HUDEP-2 (cell line): ENCODE measurements at regions not wholly inside any gene's neighbourhood (a gene's known extent, or its start where the extent isn't known, plus 50 kb on each side); places are given as distances from the start of the nearest gene placed in this dataset.
"Not testable (repeated sequence)": the region's sequence is repeated elsewhere in the genome, so short reads cannot be mapped to it uniquely, and the experiment has no call there.

Source experiments
- DNase-seq, 76 experiments: peaks; one replicate each; lab custom pipeline; 2025; ENCODE audit not compliant: unreplicated experiment in 76 of 76; lab: John Stamatoyannopoulos, UW

DNA sequence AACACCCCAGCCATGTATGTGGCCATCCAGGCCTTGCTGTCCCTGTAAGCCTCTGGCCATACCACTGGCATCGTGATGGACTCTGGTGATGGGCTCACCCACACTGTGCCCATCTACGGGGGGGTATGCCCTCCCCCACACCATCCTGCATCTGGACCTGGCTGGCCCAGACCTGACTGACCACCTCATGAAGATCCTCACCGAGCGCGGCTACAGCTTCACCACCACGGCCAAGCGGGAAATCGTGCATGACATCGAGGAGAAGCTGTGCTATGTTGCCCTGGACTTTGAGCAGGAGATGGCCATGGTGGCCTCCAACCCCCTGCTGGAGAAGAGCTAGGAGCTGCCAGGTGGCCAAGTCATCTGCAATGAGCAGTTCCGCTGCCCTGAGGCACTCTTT is 80.4 kb upstream of the ZCCHC2 start:
- no peak for DNase-seq

DNA sequence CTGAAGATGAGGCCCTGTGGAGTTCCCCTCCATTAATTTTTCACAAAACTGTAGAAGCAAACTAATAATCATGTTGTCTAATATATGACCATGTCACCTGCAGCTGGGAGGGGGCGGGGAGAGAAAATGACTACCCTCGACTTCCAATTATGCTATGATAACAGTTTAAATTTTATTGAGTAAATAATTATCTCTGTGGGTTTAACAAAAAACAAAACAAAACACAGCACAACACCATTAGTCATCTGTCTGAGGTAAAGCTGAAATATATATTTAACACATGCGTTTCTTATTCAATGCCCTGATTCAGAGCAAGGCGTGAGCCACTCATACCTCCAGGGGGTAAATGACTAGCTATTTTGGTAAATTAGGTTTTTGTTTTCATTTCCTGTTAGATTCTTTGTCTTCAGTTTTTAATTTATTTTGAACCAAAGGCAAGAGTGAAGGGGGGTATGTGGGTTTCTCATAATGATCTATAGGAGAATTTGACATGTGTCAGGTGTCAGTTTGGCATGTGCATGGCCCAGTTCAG is 77.4 kb upstream of the ZCCHC2 start:
- no peak for DNase-seq

DNA sequence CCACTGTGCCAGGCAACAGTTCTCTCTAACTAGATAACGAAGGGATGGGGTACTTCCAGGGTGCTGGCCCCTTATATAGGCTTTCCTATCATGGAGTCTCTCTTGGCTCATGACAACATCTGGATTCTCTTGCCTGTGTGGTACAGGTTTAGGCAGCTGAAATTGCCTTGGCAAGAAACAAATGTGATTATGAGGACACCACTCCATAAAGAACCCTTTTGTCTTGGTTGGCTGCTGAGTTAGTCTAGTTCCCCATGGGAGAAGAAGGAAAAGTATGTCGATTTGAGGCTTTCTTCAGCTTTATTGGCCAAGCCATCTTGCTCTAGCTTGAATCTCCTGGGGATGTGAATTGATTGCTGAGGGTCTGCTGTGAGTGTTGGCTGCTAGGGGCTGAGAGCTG is 76.3 kb upstream of the ZCCHC2 start:
- DNase-seq: no peak

DNA sequence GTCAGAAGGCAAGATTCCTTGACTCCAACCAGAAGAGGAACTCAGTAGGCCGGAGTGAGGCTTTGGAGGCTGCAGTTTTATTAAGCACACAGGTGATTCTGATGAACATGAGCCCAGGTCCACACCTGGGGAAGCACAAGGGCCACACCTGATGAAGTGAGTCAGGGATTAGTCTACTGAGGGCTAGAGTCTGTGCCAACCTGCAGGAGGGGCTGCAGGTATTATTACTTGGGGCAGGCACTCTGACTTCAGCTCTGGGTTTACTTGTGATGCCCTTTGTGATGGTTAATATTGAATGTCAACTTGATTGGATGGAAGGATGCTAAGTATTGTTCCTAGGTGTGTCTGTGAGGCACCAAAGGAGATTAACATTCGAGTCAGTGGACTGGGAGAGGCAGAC is 75.2 kb upstream of the ZCCHC2 start:
- DNase-seq: no peak

DNA sequence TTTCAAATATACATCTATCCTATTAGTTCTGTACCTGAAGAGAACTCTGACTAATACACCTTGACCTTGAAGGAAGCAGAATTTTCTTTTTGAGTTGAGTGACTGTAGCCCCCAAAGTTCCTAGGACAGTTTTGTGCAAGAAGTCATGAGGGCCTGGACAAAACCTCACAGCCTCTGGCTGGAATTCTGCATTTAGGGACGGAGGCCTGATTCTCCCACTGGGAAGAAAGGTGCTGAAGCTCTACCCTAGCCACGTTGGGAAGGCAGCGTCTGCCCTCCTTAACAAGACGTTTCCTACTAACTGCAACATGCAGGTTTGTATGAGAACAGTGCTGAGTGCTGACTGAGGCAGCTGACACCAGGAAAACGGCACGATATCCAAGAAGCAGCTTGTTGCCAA is 74.4 kb upstream of the ZCCHC2 start:
- DNase-seq: no peak

DNA sequence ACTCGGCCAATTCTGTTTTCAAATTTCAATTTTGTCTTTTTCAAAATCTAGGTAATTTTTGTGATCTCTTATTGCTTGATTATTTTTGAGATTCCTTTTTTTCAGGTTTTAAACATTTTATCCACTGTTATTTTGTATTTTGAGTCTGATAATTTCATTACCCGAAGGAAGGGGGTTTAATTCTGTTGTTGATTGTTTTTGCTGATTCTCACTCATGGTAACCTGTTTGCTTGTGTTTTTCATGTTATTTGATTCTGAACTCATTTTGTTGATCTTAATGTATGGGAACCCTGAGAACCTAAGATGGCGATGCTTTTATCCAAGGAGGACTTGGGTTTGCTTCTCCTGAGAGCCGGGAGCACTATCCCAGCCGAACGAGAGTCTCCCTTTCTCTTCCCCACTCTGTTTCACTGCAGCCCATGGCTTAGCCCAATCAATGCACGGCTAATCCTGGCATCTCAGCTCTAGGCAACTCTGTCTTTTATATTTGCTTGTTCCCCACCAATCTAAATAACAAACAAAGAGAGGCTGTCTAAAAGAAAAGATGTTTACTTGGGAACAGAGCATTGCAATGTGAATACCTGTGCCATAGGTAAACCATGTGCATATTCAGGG is 73.2 kb upstream of the ZCCHC2 start:
- no peak for DNase-seq

DNA sequence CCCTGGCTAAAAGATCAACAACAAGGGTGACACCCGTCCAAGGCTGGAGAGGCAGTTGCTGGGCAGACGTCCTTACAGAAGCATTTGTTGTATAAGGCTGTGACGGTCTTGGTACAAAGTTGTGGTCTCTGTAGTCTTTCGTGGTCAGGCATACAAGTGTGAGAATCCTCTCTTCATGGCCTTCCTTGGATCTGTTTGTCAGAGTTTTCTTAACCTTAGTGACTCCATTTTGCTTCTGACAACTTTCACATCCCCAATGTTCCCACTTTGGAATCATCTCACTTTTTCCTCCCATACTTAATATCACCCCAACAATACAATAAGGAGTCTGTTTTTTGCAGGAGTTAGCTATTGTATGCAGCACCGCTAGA is 72.7 kb upstream of the ZCCHC2 start:
- DNase-seq: peak in 5 of 76 experiments; percentile 36 to 56 (median 41)

DNA sequence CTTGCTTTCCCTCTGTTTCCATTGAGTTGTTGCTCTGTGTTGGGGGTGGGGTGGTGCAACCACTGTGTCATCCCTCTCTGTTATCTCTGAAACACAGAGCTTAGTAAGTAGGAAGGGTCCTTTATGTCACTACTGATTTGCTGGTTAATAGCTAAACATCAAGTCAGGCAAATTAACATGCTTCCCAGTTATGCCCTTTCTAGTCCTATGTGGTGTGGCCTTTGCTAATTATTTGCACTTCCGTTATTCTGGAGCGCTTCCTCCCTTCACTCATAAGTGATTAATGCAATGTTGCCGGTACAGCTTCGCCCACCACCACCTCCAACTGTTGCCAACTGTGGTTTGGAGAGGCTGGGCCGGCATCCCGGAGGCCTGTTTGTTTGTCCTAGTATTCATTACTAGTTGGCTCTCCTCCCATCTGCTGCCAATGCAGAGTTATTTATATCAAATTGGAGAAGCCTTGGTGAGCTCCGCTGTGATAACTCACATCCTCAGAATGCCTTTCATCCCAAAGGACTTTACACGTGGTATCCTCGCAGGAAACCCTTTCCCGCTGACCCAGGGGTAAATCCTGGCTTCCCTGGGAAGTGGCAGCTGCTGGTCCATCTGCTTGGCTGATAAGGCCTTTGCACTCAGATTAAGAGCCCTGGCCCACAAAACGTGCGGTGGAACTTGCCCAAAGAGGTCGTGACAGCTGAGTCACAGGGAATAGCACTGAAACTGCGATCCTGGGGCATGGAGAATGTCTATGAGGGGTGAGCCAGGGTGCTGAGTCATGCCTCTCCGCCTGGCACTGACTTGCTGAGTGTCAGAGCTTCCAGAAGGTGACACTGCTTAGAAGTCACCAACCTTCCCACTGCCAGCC is 72.0 kb upstream of the ZCCHC2 start:
- DNase-seq: peak; percentile 16 to 92 (median 78)

DNA sequence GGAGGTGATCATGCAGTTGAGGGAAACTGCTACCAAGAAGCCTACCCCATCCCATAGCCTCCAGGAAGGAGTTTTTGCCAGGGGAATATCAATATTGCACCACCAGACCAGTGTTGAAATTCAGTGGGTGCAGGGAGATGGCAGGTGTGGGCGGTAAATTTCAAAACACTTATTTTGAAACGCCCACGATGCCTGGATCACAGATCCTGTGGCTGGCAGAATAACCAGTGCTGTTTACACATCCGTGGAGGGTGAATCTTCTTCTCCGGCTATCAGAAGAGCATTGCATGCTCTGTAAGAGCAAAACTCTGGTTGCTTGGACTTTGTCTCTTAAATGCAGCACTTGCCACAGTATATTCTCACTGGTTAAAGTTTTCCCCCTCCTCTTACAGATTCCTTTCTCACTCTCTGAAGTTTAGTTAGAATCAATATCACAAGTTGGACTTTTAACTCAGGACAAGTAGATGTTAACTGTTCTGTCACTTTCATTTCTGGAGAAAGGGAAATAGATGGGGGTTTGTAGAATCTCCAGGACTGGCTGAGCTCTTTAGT is 70.5 kb upstream of the ZCCHC2 start:
- no peak for DNase-seq

DNA sequence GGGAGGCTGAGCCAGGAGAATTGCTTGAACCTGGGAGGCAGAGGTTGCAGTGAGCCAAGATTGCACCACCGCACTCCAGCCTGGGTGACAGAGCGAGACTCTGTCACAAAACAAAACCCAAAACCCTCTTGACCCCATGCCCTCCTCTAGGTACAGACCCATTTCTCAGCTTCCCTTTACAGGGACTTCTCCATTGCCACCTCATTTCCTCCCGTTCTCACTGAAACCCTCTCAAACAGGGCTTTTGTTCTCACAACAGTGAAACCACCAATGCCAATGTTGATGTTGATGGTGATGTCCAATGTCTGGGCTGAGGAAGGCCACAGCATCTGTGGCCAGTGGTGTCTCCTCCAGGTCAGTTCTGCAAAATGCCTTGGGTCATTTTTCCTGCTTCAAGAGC is 69.0 kb upstream of the ZCCHC2 start:
- DNase-seq: no peak

DNA sequence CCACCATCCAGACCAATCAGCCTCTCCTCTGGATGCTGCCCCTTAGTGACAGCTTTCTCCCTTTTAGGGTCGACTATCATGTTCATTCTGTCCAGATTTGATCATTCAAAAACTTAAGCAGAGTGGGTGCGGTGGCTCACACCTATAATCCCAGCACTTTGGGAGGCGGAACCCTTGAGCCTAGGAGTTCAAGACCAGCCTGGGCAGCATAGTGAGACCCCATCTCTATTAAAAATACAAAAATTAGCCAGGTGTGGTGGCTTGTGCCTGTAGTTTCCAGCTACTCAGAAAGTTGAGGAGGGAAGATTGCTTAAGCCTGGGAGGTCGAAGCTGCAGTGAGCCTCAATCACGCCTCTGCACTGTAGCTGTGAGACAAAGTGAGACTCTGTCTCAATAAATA is 68.3 kb upstream of the ZCCHC2 start:
- DNase-seq: no peak

DNA sequence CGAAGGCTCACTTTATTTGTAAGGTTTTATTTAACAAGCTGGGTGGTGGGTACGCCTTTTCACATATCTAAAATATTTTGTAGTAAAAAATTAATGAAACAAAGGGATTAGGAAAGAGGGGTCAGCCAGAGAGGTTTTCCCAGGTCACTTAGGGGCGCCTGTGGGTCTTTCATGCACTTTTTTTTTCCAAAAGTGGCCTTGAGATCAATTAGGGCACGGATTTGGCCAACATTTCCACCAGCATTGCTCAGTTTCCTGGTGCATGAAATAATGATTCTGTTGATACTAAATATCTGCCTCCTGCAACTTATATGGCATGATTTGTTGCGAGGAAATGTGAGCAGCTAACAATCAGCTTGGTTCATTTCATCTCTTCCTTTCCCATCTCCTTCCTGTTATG is 67.6 kb upstream of the ZCCHC2 start:
- DNase-seq: no peak

DNA sequence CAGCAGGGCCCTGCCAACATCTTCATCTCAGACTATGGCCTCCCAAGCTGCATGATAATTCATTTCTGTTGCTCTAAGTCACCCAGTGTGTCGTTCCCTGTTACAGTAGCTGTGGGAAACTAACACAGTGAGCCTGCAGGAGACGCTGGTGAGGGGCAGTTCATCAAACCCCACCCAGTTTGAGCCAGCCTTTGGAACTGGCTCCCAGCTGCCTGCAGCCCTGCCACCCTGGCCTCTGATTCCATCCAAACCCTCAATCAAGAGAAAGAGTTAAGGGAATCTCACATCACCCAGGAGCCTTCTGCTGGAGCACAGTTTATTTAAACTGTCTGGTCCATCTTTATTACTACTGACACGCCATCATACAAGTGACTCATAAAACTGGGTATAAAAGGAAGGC is 64.9 kb upstream of the ZCCHC2 start:
- DNase-seq: no peak

DNA sequence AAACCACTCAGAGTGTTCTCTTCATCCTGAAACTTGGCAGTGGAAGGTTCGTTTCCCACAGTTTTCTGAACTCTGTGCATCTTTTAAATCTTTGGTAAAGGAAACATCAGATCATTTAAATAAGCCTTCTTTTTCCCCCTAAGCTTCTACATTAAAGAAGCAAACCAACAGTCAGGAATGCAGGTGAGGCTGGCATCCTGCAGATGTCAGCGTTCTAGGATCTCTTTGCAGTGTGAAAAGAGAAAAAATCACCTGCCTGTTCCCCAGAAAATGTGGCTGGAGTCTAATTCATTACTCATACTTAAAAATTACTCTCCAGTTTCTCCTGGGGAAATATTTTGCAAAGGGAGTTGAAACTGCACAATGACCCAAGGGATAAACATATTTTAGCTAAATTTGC is 64.5 kb upstream of the ZCCHC2 start:
- DNase-seq: no peak

DNA sequence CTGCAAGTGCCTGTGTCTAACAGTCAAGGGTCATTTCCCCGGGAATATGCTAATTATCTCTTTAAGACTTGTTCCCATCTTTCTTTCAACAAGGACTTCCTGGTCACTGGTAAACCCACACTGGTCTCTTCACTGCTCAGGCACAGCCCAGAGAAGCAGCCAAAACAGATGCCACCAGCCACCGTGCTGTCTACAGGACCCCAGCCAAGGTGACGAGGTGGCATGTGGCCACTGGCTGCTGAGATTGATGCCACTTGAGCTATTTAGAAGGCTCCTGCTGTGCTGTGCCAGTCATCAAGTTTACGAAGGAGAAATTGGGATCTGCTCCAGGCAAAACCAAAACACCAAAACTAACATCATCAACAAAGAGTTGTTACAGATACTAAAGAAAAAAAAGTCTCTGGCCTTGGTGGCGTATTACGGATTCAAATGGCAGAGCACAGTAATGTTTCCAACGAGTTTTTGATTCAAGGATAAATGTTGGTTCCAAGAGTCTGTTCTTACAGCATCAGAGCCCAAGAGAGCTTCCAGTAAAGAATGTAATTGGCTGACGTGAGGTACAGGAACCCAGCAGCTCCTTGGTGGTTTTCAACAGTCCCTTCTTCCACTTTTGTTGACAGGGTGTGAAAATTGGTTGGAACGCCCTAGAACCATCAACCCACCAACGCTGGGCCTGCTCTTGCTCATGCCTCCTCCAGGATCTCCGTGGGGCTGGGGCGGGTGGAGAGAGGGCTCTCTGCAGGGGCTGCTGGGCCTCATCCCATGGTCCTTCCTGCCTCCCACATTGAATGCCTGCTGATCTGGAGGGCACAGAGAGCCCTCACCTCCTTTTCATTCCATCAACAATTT is 63.7 kb upstream of the ZCCHC2 start:
- no peak for DNase-seq

DNA sequence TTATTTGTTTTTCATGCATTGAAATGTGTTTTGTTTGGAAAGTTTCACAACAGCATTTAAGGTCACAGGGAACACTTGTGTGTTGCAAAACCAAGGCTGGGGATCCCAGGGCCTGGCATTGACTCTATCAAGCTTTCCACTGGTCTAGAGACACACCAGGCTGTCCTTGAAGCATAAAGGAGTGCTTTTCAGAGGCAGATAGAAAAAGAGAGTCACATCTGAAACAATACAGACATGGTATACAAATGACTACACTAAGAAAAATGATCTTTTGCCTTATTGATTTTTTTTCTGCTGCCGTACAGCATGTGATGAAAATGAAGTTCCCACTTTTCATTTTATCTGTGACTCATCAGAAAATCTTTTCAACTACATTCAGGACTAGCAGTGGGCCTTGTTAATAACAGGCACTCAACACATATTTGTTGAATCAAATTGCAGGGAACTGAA is 61.9 kb upstream of the ZCCHC2 start:
- no peak for DNase-seq

DNA sequence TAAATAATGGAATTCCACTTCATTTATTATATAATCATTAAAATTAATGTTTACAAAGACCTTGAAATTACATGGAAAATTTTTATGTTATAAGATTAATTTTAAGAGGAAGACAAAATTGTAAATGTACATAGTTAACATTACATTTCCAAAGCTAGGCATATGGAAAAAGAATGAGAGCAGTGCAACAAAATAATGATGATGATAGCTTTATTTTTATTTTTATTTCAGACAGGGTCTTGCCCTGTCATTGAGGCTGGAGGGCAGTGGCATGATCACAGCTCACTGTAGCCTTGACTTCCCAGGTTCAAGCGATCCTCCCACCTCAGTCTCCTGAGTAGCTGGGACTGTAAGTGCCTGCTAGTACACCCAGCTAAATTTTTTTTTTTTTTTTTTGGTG is 61.2 kb upstream of the ZCCHC2 start:
- DNase-seq: no peak

DNA sequence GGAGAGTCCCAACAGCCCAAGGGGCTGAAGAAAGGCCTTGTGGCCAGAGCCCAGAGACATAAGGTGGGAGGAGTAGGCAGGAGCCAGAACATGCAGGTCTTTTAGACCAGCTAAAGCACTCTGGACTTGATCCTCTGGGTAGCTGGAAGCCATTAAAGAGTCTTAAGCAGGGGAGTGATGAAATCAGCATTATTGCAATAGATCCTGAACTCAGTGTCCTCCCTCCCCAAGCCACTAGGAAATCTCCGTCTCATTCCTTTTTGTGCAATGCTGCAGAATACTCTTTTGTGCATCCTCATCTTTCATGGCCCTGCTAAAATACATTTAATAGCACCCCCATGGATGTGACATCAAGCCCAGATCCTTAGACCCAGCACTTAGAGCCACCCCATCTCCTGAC is 58.6 kb upstream of the ZCCHC2 start:
- DNase-seq: no peak

DNA sequence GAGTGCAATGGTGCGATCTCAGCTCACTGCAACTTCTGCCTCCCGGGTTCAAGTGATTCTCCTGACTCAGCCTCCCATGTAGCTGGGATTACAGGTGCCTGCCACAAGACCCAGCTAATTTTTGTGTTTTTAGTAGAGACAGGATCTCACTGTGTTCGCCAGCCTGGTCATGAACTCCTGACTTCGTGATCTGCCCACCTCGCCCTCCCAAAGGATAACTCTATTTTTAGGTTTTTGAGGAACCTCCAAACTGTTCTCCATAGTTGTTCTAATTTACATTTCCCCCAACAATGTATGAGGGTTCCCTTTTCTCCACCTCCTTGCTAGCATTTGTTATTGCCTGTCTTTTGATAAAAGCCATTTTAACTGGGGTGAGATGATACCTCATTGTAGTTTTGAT is 53.7 kb upstream of the ZCCHC2 start:
- not testable (repeated sequence) for DNase-seq
